T-helper 2 cell (primary cell): ENCODE measurements at regions not wholly inside any gene's neighbourhood (a gene's known extent, or its start where the extent isn't known, plus 50 kb on each side); places are given as distances from the start of the nearest gene placed in this dataset.
A peak's percentile ranks its signal among the peaks of the same experiment; 100 is the strongest.
"Not testable (repeated sequence)": the region's sequence is repeated elsewhere in the genome, so short reads cannot be mapped to it uniquely, and the experiment has no call there.

ENCODE experiments used
- DNase-seq, 5 experiments: peaks; one replicate each; pipeline versions ENCODE4 v3.0.0 to v3.0.0-alpha.2; 2012 to 2022

DNA sequence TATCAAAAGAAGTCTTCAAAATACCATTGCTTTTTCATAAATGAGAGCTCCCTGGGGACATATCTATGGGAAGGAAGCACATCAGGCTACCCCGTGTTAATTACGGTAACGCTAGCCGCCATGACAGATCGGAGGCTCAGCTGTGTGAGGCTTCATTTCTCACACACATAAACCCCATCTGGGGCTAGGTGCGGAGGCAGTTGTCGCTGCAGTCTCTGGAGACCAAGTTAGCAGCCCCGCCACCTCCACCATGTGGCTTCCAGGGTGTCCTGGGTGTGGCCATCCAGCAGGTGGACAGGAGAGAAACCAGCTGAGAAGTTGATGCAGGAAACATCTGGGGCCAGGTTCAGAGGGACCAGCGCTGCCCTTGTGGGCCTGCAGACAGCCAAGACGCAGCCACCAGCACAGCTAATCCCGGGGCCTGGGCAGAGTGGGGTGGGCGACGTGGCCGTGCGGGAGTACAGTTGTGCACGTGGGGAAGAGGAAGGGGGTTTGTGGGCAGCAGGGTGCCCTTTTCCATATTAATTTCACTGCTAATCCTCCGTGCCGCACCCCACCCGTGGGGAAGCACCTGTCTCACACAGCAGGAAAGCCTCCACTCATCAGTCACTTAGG, 426.5 kb downstream of the IRX1 start:
- DNase-seq = no peak

DNA sequence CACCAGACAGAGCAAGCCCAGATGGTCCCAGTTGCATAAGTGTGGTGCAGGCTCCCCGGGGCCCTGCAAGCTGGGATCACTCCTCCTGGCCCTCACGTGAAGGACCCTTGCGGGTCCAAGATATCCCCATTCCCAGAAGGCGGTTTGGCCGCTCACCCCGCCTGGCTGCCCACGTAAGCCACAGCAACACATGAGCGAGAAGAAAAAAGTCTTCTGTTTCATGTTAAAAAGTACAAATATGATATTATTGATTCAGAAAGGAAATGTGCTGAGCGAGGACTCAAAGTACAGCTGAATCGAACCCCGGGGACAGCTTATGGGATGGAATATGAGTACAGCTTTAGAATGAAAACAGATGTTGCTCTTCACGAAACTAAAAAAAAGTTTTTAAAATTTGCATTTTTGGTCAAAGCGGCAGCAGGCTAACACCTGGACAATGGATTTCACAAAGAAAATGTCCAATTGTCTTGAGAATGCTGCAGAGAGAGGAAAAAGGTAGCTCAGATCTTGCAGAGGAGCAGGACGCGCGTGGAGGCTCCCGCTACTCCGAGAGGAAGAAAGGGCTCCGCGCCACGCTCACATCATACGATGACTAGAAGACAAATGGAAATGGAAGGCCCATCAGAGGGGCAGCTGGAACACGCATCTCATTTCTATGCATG, 427.6 kb downstream of the IRX1 start:
- DNase-seq = no peak

DNA sequence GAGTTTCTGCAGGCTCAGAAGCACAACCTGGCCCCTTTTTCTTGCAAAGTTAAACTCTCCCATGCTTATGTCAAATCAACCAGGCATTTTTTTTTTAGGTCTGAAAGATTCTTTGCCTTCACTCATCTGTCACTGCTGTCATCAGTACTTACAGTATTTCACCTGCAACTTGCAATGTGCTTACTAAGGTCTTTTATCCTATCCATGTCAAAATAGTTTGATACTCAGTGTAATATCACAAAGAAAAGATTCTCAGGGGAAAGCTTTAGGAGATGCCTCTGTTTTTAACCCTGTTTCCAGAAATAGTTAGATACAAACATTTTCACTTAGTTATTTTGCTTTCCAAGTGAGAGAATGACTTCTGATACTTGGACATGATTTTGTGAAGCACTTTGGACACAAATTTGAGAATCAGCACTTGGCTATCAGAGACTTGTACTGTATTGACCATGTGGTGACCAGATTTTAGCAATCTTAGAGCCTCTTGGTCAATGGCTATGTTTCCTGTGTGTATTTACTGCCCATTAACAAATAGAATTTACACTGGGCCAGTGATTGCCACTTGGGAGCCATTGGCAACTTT, 428.2 kb downstream of the IRX1 start:
- no peak for DNase-seq

DNA sequence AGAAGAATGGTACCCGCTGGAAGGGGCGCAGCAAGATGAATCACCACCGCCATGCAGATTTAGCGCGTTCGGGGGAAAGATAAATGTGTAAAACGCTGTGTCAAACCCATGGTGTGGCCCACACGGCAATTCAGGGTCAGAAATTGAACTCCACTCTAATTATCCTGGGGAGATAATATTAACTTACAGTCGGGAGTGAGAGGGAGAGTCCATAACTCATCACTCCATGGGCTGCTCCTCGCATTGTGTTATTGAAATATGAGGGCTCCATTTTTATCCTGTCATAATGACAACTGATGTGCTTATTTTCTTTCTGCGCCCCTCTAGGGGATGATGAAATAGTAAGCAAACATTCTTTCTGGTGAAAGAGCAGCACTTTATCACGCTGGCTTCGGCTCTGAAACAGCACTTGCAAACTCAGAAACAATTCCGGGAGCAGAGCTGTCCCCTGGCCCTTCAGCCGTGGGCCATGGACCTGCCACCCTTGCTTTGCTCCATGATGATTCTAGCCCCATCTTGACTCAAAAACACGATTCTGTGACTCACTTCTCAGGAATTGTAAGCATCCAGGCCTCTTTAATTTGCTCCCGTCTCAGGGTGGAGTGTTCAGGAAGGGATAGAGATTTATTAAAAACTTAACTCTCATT, 431.6 kb downstream of the IRX1 start:
- DNase-seq = no peak

DNA sequence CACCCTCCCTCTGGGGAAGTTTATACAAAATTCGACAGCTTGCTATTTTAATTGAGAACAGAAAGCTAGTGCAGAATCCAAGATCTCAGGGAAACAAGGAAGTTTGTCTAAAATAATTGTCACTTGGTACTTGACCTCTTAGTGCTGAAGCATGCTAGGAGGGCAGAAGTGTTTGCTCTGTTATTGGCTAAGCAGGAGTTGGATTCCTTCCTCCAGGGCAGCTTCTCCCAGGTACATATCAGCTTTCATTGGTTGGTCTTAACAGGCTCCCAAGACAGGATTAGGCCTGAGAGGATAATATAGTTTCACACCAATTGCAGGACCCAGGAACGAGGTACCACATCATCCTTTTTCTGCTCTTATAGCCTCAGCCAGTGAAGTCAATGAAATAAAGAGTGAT, 432.8 kb downstream of the IRX1 start:
- no peak for DNase-seq

DNA sequence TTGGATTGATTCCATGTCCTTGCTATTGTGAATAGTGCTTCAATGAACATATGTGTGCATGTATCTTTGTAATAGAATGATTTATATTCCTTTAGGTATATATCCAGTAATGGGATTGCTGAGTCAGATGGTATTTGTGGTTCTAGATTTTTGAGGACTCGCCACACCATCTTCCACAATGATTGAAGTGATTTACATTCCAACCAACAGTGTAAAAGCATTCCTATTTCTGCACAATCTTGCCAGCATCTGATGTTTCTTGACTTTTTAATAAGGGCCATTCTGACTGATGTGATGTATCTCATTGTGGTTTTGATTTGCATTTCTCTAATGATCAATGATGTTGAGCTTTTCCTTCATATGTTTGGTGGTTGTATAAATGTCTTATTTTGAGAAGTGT, 437.9 kb downstream of the IRX1 start:
- DNase-seq = not testable (repeated sequence)

DNA sequence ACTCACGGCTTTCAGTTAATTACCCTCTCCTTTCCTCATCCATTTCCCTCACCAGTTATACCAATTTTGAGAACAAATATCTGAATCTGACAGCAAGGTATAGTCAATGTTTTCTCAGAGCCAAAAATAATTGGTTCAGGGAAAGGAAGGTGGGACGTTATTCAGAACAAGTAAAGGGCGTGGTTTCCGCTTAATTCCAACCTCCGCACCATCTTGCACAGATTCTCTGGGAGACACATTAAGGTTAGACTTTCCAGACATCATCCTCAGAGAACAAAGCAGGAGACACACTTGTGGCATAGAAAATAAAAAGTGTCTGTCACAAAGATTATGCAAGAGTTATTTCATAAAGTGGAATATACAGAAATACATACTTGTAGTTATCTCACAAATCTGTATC, 441.2 kb downstream of the IRX1 start:
- DNase-seq = no peak

DNA sequence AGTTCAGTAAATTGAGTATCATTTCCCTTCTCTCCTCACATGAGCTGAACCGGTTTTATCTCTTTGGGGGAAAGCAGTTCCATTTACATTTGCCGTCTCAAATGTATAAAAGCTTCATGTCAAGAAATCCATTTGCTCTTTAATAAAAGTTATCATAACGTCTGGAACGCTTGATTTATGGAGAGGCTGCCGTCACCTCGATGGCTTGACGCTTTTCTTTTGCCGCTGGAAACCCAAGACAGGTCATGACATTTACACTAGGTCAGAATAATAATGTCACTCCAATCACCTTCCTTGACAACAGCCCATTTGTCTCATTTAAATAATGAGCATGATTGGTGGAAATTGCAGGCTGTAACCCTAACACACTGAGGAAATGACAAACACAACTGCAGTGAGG, 443.4 kb downstream of the IRX1 start:
- DNase-seq = no peak

DNA sequence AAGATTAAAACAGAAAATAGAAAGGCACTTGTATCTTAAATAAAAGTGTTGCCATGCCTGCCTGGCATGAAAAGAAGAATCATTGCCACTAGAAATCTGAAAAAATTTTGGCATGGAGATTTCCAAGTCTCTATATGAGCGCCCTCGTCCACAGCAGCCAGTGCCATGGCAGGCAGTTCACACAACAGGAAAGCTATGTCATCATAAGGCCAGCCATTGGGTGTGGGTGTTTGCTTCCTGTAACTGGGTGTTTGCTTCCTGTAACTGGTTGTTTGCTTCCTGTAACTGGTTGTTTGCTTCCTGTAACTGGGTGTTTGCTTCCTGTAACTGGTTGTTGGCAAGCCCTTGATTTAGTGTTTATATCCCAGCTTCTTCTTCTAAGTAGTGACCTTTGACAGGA, 446.7 kb downstream of the IRX1 start:
- DNase-seq = peak in 1 of 5 experiments; percentile 49

DNA sequence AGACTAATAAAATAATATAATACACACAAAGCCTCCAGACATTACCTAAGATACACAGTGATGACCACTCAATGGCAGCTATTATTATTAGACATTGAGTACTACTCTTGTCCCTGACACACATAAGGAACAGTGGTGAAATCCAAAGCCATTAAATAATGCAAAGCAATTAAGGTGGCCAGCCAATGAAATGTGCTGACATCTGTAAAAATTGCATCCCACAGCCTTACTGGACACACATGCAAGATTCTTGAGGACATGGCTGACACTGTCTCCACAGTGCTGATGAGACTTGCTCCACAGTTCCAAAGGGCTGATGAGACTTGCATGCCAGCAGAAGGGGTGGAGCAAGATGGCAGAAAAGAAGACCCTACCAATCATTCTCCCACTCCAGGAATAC, 447.5 kb downstream of the IRX1 start:
- DNase-seq = no peak

DNA sequence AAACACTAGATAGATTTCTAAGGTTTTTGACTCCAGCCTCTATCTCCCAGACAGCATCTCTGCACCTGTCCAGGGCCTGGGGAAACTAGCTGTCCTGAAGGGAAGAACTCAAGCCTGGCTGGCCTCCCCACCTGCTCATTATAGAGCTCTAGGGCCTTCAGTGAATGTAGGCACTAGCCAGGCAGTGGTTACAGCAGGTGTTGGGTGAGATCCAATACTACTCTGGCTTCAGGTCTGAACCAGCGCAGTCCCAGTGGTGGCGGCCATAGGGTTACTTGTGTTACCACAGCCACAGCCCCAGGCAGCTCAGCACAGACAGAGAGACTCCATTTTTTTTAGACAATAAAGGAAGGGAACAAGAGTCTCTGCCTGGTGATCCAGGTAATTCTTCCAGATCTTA, 449.2 kb downstream of the IRX1 start:
- no peak for DNase-seq

DNA sequence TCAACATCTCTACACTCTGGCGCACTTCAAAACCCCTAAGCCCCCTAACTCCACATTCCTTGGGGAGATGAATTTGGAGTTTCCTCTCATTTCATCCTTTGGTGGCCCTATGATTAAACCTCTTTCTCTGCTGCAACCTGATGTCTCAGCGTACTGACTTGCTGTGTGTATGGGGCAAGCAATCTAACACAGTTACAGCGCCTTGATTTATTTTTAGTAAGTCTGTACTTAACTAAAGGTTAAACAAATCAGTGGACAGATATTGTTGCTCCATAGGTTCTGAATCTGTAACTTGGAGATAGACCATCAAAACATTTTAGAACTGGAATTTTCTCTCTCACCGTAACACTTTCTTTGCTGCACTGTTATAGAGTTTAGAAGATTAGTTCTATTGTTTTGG, 452.8 kb downstream of the IRX1 start:
- DNase-seq = no peak

DNA sequence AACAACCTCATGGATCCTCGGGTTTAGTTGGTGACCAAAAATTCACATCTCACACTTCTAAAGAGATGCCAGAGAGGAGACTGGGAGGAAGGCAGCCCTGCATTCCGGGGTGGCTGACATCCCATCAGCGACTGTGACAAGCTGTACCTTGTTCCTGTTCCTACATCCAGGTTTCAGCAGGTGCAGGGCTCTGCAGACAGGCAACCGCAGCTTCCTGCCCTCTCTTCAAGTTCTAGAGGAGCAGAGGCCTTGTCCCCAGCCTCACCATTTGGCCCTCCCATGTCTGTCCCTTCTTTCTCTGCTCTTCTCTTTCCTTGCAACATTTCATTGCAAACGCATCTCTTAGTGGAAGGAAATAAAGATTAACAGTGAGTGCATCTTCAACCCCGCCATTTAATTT, 454.6 kb downstream of the IRX1 start:
- no peak for DNase-seq

DNA sequence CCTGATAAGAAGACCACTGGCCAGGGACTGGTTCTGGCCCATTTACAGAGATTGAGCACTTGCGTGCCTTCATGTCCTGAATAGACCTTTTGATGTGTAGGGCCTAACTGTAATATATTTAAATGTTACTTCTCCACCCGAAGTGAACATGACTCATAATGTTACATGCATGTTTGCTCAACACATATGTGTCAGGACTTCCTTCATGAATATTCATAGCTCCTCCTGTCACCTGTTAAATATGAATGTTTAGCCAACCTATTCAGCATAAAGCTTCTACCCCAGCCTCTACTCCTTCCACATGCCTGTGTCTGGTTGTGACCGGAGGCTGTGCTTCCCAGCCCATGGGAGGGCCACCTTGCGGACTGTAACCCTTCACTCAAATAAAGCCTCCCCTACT, 457.5 kb downstream of the IRX1 start:
- no peak for DNase-seq

DNA sequence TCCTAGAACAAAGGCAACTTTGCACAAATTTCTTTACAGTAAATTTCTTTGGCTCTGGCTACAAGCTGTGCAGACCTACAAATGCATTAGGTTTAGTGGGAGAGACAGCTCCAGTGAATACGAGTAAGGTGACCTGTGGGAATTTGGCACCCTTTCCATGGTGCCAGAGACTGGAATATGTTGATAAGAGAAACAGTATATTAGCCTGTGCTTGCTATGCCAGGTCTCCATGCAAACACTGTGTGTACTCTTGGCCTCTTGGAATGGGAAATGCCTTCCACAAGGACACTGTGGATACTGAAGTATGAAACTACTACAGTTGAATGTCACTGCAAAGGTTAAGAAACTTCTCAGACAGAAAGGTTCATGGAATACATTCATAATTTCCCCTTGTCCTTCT, 458.5 kb downstream of the IRX1 start:
- DNase-seq = no peak

DNA sequence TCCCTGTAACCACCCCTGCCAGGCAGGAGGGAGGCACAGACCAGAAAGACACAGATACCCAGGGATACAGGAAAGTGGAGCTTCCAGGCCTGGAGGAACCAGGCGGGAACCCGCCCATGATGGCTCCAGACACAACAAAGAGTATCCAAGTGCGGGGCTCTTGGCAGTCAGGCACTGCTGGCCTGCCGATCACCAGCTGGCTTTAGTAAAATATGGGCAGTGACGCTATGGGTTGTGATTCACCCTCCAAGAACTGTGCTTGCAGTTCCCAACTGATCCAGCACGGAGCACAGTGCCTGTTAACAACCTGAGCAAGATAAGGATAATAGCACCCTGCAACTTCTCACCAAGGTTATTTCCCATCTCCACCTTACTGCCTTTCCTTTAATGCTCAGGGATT, 463.3 kb downstream of the IRX1 start:
- no peak for DNase-seq

DNA sequence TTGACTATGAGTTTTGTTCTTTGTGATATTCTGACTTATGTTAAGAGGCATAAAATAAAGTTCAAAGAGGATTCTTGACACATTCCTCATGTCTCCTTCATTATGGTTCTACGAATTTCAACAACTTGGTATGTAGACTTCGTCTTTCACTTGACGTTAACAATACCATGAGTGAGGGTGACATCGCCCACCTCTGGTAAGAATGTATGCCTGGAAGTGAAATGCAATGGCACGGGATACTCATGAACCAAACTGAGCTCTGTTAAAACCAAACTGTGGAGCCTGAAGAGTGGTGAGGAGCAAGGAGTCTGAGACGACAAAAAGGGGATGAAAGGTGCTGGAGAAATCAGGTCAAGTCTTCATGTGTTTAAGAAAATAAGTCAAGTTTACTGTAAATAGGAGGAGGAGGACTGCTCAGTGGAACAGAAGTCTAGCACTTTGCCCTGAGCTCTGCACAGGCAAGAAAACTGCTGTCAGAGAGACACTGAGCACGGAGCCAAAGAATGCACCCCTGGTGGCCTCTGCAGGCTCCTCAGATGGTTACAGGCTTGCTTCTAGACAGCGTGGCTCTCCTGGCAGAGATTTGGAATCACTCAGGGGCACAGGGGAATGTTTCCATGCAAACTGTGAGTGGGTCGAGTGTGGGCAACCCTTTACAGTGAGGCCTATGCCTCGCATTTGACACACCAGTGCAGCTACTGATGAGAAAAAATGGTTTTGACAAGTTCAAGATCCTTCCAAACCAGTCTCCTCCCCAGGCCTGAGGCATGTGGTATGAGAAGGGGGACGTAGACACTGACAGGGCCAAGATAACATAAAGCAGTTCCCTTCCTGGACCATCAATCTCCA, 470.1 kb downstream of the IRX1 start:
- no peak for DNase-seq

DNA sequence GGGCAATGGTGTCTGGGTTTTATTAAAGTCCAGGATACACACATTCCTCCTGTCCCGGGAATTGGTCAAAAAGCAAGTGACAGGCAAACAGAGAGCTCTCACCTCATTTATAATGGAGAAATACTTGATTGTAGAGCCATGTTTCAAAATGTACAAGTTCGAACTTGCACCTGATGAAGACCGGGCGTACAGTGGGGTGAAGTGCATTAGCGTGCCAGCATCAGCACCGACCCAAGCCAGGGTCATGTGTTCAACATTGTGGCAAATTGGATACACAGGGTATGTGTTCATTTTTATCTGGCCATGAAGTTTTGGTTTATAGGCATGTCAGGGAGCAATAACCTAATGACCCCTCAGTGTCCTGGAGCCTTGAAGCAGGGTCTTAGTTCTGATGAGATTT, 472.5 kb downstream of the IRX1 start:
- no peak for DNase-seq

DNA sequence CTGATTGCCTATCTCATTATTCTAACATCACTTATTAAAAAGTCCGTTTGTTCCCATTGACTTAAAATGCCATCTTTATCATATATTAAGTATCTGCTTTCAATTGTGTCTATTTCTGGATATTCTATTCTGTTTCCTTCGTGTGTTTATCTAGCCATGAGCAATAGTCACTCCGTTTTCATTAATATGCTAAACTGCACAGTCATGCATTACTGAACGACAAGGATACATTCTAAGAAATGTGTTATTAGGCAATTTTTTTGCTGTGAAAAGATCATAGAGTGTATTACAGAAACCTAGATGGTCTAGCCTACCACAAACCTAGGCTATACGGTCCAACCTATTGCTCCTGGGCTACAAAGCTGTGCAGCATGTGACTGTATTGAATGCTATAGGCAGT, 482.9 kb downstream of the IRX1 start:
- no peak for DNase-seq

DNA sequence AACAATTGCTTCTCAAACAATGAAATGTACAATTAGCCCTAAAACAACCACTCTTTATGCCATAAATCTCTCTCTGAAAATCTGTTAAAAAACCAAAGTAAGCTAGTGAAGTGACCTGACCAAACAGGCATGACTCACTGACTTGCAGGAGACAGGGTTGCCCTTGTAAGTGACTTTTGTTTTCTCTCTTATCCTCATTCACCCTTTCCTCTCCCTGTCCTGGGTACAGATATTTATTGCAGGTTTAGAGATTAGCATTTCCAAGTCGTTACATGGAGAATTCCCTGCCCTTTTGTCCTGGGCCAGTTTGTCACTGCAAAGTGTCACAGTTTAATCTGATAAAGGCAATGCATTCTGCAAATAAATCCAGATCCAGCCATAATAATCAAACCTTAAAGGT, 484.2 kb downstream of the IRX1 start:
- no peak for DNase-seq

DNA sequence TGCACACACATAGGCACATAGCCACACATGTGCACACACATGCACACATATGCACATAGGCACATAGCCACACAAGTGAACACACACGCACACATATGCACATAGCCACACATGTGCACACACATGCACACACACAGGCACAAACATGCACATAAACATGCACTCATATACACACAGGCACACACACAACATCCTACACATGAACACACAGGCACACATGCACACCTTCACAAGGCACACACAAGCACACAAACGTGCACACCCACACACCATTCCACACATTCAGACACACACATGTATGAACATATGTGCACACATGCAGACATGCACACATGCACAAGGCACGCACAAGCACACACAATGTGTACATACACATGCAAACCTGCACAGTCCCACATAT, 484.7 kb downstream of the IRX1 start:
- DNase-seq = no peak

DNA sequence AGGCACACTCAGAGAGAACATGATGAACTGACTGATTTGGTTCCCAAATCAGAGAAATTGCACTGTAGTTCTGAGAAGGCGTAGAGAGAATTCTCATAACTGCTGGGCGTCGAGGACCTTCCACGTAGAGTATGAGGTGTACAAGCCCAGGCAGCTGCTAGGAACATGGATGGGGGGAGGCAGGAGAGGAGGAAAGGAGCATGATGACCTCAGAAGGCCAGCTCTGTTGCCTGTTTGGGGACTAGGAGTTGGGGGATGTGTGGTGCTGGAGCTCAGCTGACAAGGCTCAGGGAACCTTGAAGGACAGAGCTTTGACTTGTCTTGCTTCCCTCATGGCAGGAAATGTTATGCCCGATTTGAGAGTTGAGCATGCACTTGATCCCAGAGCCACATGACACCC, 485.4 kb downstream of the IRX1 start:
- DNase-seq = no peak

DNA sequence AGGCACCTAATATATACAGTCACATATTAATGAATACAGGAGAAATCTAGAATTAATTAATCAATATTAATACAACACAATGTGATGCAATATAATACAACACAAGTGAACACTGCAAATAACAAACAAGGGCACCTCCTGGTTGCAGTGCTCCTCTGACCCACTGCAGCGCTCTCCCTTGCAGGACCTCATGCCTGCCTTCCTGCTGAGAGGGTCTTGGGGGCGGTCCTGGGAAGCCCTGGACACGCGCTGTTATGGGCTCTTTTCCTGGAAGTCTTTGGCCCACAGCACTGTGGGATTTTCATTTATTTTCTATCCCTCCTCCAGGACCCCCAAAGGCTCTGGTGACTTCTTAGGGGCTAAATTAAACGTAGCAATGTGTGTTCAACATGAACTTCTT, 485.8 kb downstream of the IRX1 start:
- no peak for DNase-seq
